HCT116 (cell line): ENCODE measurements at regions not wholly inside any gene's neighbourhood (a gene's known extent, or its start where the extent isn't known, plus 50 kb on each side); places are given as distances from the start of the nearest gene placed in this dataset.

ENCODE experiments used
- ATAC-seq: fragments of 200-7000 bp; cut with Tn5 transposase; 2 replicates; pipeline ENCODE4 v1.9.1; 2020; ENCODE audit warnings: mild to moderate bottlenecking, moderate library complexity
- BruUV-seq: library from RNA; stranded (reverse); fragments of 400-500 nt; replicated peaks from 2 replicates; lab custom pipeline; 2021; lab: Mats Ljungman, UMichigan
- CTCF ChIA-PET: fragments of 300-600 bp; sonication (Branson Sonifier 250); formaldehyde crosslinking; loops from one replicate; lab custom pipeline; 2021; ENCODE audit warnings: antibody characterized with exemption; lab: Charles Lee
- POLR2A ChIA-PET: fragments of 300-600, 350-600 bp; sonication (Branson Sonifier 250); formaldehyde crosslinking; loops from one replicate; lab custom pipeline; 2021; ENCODE audit warnings: antibody characterized with exemption; lab: Charles Lee
- RAD21 ChIA-PET, 2 experiments: fragments of 300-600 bp; sonication (Branson Sonifier 250); formaldehyde crosslinking; loops; one replicate each; lab custom pipeline; 2023; ENCODE audit warnings: low total read pairs in 2 of 2; ENCODE audit not compliant: uncharacterized antibody in 2 of 2, unreplicated experiment in 2 of 2, low non-redundant PET in 1 of 2; lab: Charles Lee
- DNase-seq: peaks from one replicate; pipeline ENCODE4 v3.0.0-alpha.2; 2010; ENCODE audit warnings: low read depth, low spot score
- H2AFZ ChIP-seq: fragments of 200-600 bp; shearing (Covaris generic), sonication (generic); 2 replicates; pipeline ENCODE4 v1.6.1; 2017; ENCODE audit warnings: low read depth, mixed run types, mixed read lengths, antibody characterized with exemption, low read length; ENCODE audit not compliant: poor library complexity, severe bottlenecking
- H3K27ac ChIP-seq: 2 replicates; pipeline ENCODE4 v1.5.1; 2012; ENCODE audit warnings: low read depth, low read length
- H3K27me3 ChIP-seq: fragments of 200-600 bp; sonication (generic); 2 replicates; pipeline ENCODE4 v1.6.1; 2016; ENCODE audit warnings: mixed run types, low read length, mixed read lengths; ENCODE audit not compliant: insufficient read depth
- H3K36me3 ChIP-seq, 2 experiments: fragments of 200-500 bp in 1 of 2; fragments of 200-600 bp in 1 of 2; sonication (Bioruptor generic) in 1 of 2; sonication (generic) in 1 of 2; 2 replicates each; pipeline versions ENCODE4 v1.5.1 to v1.6.1; 2014 to 2016; ENCODE audit warnings: low read length in 2 of 2, inconsistent platforms in 1 of 2, mixed read lengths in 1 of 2, mixed run types in 1 of 2; ENCODE audit not compliant: insufficient read depth in 2 of 2, control insufficient read depth in 1 of 2
- H3K4me1 ChIP-seq, 2 experiments: fragments of 200-600 bp in 1 of 2; sonication (generic) in 1 of 2; 2 replicates each; pipeline versions ENCODE4 v1.5.1 to v1.6.1; 2012 to 2017; ENCODE audit warnings: low read length in 2 of 2, inconsistent platforms in 1 of 2, mild to moderate bottlenecking in 1 of 2, mixed read lengths in 1 of 2, mixed run types in 1 of 2, moderate library complexity in 1 of 2; ENCODE audit not compliant: insufficient read depth in 2 of 2, control insufficient read depth in 1 of 2
- H3K4me2 ChIP-seq: fragments of 200-600 bp; sonication (generic); 2 replicates; pipeline ENCODE4 v1.6.1; 2017; ENCODE audit warnings: mixed run types, low read length, mixed read lengths
- H3K4me3 ChIP-seq, 2 experiments: fragments of 200-600 bp in 1 of 2; sonication (generic) in 1 of 2; replicated peaks in 1 of 2; 2 replicates each; pipeline ENCODE4 v1.5.1; 2011 to 2016; ENCODE audit warnings: low read length in 2 of 2, control low read depth in 1 of 2, low read depth in 1 of 2, mild to moderate bottlenecking in 1 of 2, mixed read lengths in 1 of 2, mixed run types in 1 of 2
- H3K79me2 ChIP-seq: fragments of 200-600 bp; sonication (generic); 2 replicates; pipeline ENCODE4 v1.6.1; 2017; ENCODE audit warnings: mild to moderate bottlenecking, mixed run types, low read length, moderate library complexity, mixed read lengths; ENCODE audit not compliant: insufficient read depth
- H3K9ac ChIP-seq: fragments of 200-600 bp; sonication (generic); 2 replicates; pipeline ENCODE4 v1.6.1; 2016; ENCODE audit warnings: low read length, mixed read lengths
- H3K9me2 ChIP-seq: fragments of 200-600 bp; sonication (generic), shearing (Covaris generic); 2 replicates; pipeline ENCODE4 v1.6.1; 2017; ENCODE audit warnings: mixed run types, mild to moderate bottlenecking, moderate library complexity; ENCODE audit not compliant: insufficient read depth
- H3K9me3 ChIP-seq, 2 experiments: fragments of 200-500 bp in 1 of 2; fragments of 200-600 bp in 1 of 2; sonication (Bioruptor generic) in 1 of 2; sonication (generic) in 1 of 2; 2 replicates each; pipeline ENCODE4 v1.6.1; 2014 to 2017; ENCODE audit warnings: low read length in 2 of 2, mixed read lengths in 2 of 2, inconsistent platforms in 1 of 2, low read depth in 1 of 2, mild to moderate bottlenecking in 1 of 2, mixed run types in 1 of 2, moderate library complexity in 1 of 2; ENCODE audit not compliant: control insufficient read depth in 1 of 2, insufficient read depth in 1 of 2
- H4K20me1 ChIP-seq: fragments of 200-600 bp; sonication (generic), shearing (Covaris generic); 2 replicates; pipeline ENCODE4 v1.6.1; 2017; ENCODE audit warnings: mixed run types, mild to moderate bottlenecking, moderate library complexity; ENCODE audit not compliant: insufficient read depth
- EGR1 ChIP-seq: IDR thresholded peaks from 2 replicates; pipeline ENCODE4 v1.6.1; 2012; ENCODE audit warnings: low read depth
- ELF1 ChIP-seq: IDR thresholded peaks from 2 replicates; pipeline ENCODE4 v1.6.1; 2012; ENCODE audit warnings: low read depth, borderline replicate concordance
- EZH2phosphoT487 ChIP-seq: fragments of 200-600 bp; IDR thresholded peaks from 2 replicates; pipeline ENCODE4 v1.6.1; 2018; ENCODE audit warnings: antibody characterized with exemption, borderline replicate concordance
- MAX ChIP-seq: IDR thresholded peaks from 2 replicates; pipeline ENCODE4 v1.6.1; 2012
- POLR2A ChIP-seq: IDR thresholded peaks from 2 replicates; pipeline ENCODE4 v1.7.0; 2011; ENCODE audit warnings: borderline replicate concordance; ENCODE audit not compliant: insufficient read depth, insufficient read length; ENCODE audit errors: extremely low read depth
- RAD21 ChIP-seq: IDR thresholded peaks from 2 replicates; pipeline ENCODE4 v1.6.1; 2012; ENCODE audit warnings: low read depth, mild to moderate bottlenecking
- REST ChIP-seq: IDR thresholded peaks from 2 replicates; pipeline ENCODE4 v1.6.1; 2012; ENCODE audit warnings: low read depth
- SIN3A ChIP-seq: IDR thresholded peaks from 2 replicates; pipeline ENCODE4 v1.6.1; 2012; ENCODE audit warnings: low read depth
- TCF7L2 ChIP-seq: IDR thresholded peaks from 2 replicates; pipeline ENCODE4 v1.7.0; 2011; ENCODE audit warnings: borderline replicate concordance, inconsistent platforms; ENCODE audit not compliant: insufficient read depth, insufficient read length; ENCODE audit errors: extremely low read depth
- ZBTB33 ChIP-seq: IDR thresholded peaks from 2 replicates; pipeline ENCODE4 v1.6.1; 2011; ENCODE audit warnings: mild to moderate bottlenecking, low read length, moderate library complexity; ENCODE audit not compliant: insufficient replicate concordance; ENCODE audit errors: extremely low read depth
- ZFX ChIP-seq: fragments of 450-650 bp; IDR thresholded peaks from 2 replicates; pipeline ENCODE4 v1.6.1; 2017
- ZNF274 ChIP-seq: fragments of 200-500 bp; sonication (Bioruptor generic); IDR thresholded peaks from 2 replicates; pipeline ENCODE4 v1.6.1; 2014; ENCODE audit warnings: mild to moderate bottlenecking, low read depth, low read length, inconsistent platforms
- intact Hi-C: fragments of 100-400 bp; cut with micrococcal nuclease; formaldehyde crosslinking; loops from 2 replicates; pipeline ENCODE4 v1.10.0; 2022

GRCh38 chr1:82690411-82690810, 889.7 kb downstream of the ADGRL2 start:
- RAD21 ChIA-PET = no interaction called here
- intact Hi-C loops = no loop called here

GRCh38 chr1:82689217-82689616, 888.5 kb downstream of the ADGRL2 start:
- H3K4me1 ChIP-seq = no peaks in the 10 kb centered on the region
- no peaks in the 10 kb centered on the region for H4K20me1 ChIP-seq
- RAD21 ChIA-PET = no interaction called here
- H3K9me3 ChIP-seq = no peaks in the 10 kb centered on the region; a peak in 2 of 4 replicates
- no peak overlapping the region for H2AFZ ChIP-seq
- CTCF ChIA-PET = no interaction called here
- no peak overlapping the region for H3K9ac ChIP-seq
- H3K4me3 ChIP-seq = no peak overlapping the region
- intact Hi-C loops = no loop called here
- DNase-seq (no peak), ATAC-seq (no peak)
- no TSS peak for BruUV-seq
- H3K27ac ChIP-seq = no peak overlapping the region
- no peak overlapping the region for H3K4me2 ChIP-seq
- H3K9me2 ChIP-seq = no peaks in the 10 kb centered on the region
- no peaks in the 10 kb centered on the region for H3K36me3 ChIP-seq
- no peak for TF ChIP-seq TCF7L2
- no peak for TF ChIP-seq ZFX
- no peak for TF ChIP-seq REST
- TF ChIP-seq EZH2phosphoT487 = no peak
- TF ChIP-seq SIN3A = no peak
- no peak for TF ChIP-seq ZNF274
- TF ChIP-seq POLR2A = no peak
- no peak for TF ChIP-seq ZBTB33
- TF ChIP-seq EGR1 = no peak
- no peak for TF ChIP-seq RAD21
- TF ChIP-seq MAX = no peak
- no peak for TF ChIP-seq ELF1
- POLR2A ChIA-PET = no interaction called here
- H3K27me3 ChIP-seq = no peaks in the 10 kb centered on the region
- no peaks in the 10 kb centered on the region for H3K79me2 ChIP-seq

More at GRCh38 chr1:82690411-82690810, 889.7 kb downstream of the ADGRL2 start:
- Histone ChIP-seq H3K27ac (no peak overlapping the region), H3K4me1 (no peaks in the 10 kb centered on the region), H3K4me2 (no peak overlapping the region), H3K9me3 (no peaks in the 10 kb centered on the region; a peak in 2 of 4 replicates), H4K20me1 (no peaks in the 10 kb centered on the region), H2AFZ (no peak overlapping the region), H3K79me2 (no peaks in the 10 kb centered on the region), H3K9me2 (no peaks in the 10 kb centered on the region), H3K9ac (no peak overlapping the region), H3K4me3 (no peak overlapping the region), H3K27me3 (no peaks in the 10 kb centered on the region), H3K36me3 (no peaks in the 10 kb centered on the region)
- CTCF ChIA-PET = no interaction called here
- BruUV-seq = no TSS peak
- ATAC-seq = no peak
- no peak for DNase-seq
- POLR2A ChIA-PET = no interaction called here
- TF ChIP-seq SIN3A = no peak
- TF ChIP-seq TCF7L2 = no peak
- TF ChIP-seq EZH2phosphoT487 = no peak
- TF ChIP-seq EGR1 = no peak
